BLaER1 (cell line): ENCODE measurements at regions not wholly inside any gene's neighbourhood (a gene's known extent, or its start where the extent isn't known, plus 50 kb on each side); places are given as distances from the start of the nearest gene placed in this dataset.
"Not testable (repeated sequence)": the region's sequence is repeated elsewhere in the genome, so short reads cannot be mapped to it uniquely, and the experiment has no call there.

Source experiments
- H3K27ac ChIP-seq: shearing (Covaris generic); formaldehyde crosslinking; 2 replicates; pipeline ENCODE4 v1.8.1; 2022
- H3K27me3 ChIP-seq: shearing (Covaris generic); formaldehyde crosslinking; 2 replicates; pipeline ENCODE4 v1.8.1; 2022
- H3K36me3 ChIP-seq: shearing (Covaris generic); formaldehyde crosslinking; 2 replicates; pipeline ENCODE4 v1.8.1; 2022
- H3K4me1 ChIP-seq: shearing (Covaris generic); formaldehyde crosslinking; 2 replicates; pipeline ENCODE4 v1.8.1; 2022
- H3K4me2 ChIP-seq: shearing (Covaris generic); formaldehyde crosslinking; 2 replicates; pipeline ENCODE4 v1.8.1; 2022
- H3K4me3 ChIP-seq: shearing (Covaris generic); formaldehyde crosslinking; 2 replicates; pipeline ENCODE4 v1.8.1; 2022
- H3K9ac ChIP-seq: shearing (Covaris generic); formaldehyde crosslinking; 2 replicates; pipeline ENCODE4 v1.8.1; 2022
- H3K9me3 ChIP-seq: shearing (Covaris generic); formaldehyde crosslinking; 2 replicates; pipeline ENCODE4 v1.8.1; 2022
- H4K20me1 ChIP-seq: shearing (Covaris generic); formaldehyde crosslinking; 2 replicates; pipeline ENCODE4 v1.8.1; 2022
- Cebpa-rat ChIP-seq: shearing (Covaris generic); IDR thresholded peaks from 2 replicates; pipeline ENCODE4 v1.8.1; 2022

DNA sequence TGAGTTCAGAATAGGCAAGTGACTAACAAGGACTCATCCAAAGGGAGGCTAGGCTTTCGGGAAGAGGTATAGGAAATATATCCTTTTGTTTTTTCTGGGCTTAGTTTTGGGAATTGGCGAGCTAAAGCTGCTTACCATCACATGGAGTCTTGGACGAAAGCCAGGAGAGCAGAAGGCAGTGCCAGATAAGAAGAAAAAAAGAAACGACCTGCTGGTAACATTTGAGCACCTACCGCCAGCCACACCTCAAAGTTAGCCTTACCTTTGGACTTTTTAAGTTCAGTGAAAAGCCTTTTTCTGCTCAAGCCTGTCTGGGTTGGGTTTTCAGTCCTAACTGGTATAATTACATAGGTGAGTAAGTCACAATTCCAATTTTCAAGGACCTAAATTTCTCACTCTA, 85.1 kb upstream of the LCORL start:
- H4K20me1 ChIP-seq = no peaks in the 10 kb centered on the region
- H3K4me1 ChIP-seq = no peaks in the 10 kb centered on the region
- H3K9me3 ChIP-seq = no peaks in the 10 kb centered on the region
- no peak for TF ChIP-seq Cebpa-rat
- no peak overlapping the region for H3K4me3 ChIP-seq
- H3K27me3 ChIP-seq = no peaks in the 10 kb centered on the region
- no peak overlapping the region for H3K9ac ChIP-seq
- no peak overlapping the region for H3K27ac ChIP-seq
- no peaks in the 10 kb centered on the region for H3K36me3 ChIP-seq
- H3K4me2 ChIP-seq = no peak overlapping the region

DNA sequence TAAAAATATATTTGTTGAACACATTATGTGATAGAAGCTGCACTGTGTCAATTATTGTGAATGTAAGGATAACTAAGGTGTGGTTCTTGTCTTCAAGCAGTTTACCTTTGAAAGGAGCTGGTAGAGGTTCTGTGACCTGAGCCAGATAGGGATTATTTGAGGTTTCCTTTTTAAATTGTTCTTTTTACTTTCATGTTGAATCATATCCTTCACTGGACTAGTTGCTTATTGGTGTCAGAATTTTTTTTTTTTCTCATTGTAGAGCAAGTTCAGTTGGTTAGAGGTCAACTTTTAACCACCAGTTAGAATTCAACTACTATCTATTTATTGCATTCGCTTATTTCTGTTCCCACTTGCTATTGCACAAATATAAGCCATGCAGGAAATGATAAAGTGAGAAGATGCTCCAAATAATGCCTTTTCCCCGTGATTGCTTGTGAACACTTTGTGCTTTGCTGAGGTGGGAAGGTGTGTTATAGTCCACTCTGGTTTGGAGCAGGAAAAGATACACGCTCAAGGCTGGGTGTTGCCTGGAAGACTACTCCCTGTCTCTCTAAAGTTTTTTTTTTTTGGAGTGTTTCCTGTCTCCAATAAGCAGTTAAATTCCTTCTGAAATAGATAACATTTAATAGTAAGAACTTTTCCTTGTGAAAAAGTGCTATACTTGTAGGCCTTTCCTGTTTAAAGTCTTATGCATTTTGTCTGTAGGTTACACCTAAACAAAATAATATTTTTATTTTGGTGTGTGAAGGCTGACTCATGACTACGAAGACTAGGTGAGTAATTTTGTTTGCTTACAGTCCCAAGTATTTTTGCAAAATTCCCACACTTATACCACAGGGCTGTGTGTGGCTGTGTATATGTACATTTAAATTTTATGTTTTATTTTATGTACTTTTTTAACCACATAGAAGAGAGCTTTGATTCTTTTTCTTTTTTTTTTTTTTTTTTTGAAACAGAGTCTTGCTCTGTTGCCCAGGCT, 83.8 kb upstream of the LCORL start:
- Histone ChIP-seq H3K4me2 (no peak overlapping the region), H3K9ac (no peak overlapping the region), H3K27me3 (no peaks in the 10 kb centered on the region), H3K36me3 (no peaks in the 10 kb centered on the region), H4K20me1 (no peaks in the 10 kb centered on the region), H3K4me3 (no peak overlapping the region), H3K27ac (no peak overlapping the region), H3K9me3 (no peaks in the 10 kb centered on the region), H3K4me1 (no peaks in the 10 kb centered on the region)
- no peak for TF ChIP-seq Cebpa-rat

- Histone ChIP-seq H4K20me1 (no peaks in the 10 kb centered on the region), H3K36me3 (no peaks in the 10 kb centered on the region), H3K9ac (no peak overlapping the region), H3K27me3 (no peaks in the 10 kb centered on the region), H3K4me3 (no peak overlapping the region), H3K4me1 (no peaks in the 10 kb centered on the region), H3K9me3 (no peaks in the 10 kb centered on the region), H3K27ac (no peak overlapping the region), H3K4me2 (no peak overlapping the region)
- TF ChIP-seq Cebpa-rat = no peak
These were observed 82.5 kb upstream of the LCORL start for GRCh38 chr4:18103876-18104605.

- Histone ChIP-seq H3K4me2 (no peak overlapping the region), H3K27me3 (no peaks in the 10 kb centered on the region), H3K9me3 (no peaks in the 10 kb centered on the region), H3K36me3 (no peaks in the 10 kb centered on the region), H3K4me1 (no peaks in the 10 kb centered on the region), H3K27ac (no peak overlapping the region), H4K20me1 (no peaks in the 10 kb centered on the region), H3K9ac (no peak overlapping the region), H3K4me3 (no peak overlapping the region)
- TF ChIP-seq Cebpa-rat = no peak
These were observed 79.1 kb upstream of the LCORL start for GRCh38 chr4:18100657-18101056.

DNA sequence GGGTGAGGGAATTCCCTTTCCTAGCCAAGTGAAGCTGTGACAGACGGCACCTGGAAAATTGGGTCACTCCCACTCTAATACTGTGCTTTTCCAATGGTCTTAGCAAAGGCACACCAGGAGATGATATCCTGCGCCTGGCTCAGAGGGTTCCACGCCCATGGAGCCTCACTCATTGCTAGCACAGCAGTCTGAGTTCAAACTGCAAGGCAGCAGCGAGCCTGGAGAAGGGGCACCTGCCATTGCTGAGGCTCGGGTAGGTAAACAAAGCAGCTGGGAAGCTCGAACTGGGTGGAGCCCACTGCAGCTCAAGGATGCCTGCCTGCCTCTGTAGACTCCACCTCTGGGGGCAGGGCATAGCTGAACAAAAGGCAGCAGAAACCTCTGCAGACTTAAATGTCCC, 68.9 kb upstream of the LCORL start:
- H3K4me3 ChIP-seq, H3K4me2 ChIP-seq, H3K27me3 ChIP-seq, H3K27ac ChIP-seq, H3K9ac ChIP-seq, H3K36me3 ChIP-seq, H3K4me1 ChIP-seq, H4K20me1 ChIP-seq, H3K9me3 ChIP-seq: not testable (repeated sequence)

DNA sequence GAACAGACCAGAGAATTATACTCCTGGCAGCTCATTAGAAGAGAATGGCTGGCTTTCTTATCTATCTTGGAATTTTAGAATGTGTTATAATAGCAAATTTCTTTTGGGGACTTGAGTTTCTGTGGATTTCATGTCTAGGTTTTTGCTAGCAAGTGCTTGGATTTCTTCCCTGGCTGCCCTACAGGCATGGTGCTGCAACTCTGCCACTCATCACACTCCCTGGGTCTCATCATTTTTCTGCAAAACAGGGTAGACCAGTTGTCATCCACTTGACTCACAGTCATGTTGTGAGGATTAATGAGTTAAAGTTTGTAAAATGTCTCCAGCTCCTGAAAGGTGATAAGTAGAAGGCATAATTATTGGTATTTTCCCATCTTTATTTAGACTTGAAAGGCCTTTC, 60.7 kb upstream of the LCORL start:
- Histone ChIP-seq H3K36me3 (no peaks in the 10 kb centered on the region), H4K20me1 (no peaks in the 10 kb centered on the region), H3K27ac (no peak overlapping the region), H3K9me3 (peaks cover 5% of the 10 kb centered on the region; the same call in 1 of the 2 replicates), H3K27me3 (no peaks in the 10 kb centered on the region), H3K9ac (no peak overlapping the region), H3K4me3 (no peak overlapping the region), H3K4me2 (no peak overlapping the region), H3K4me1 (peaks cover 8% of the 10 kb centered on the region)
- TF ChIP-seq Cebpa-rat = no peak

GRCh38 chr4:18081708-18082107, 60.2 kb upstream of the LCORL start:
- no peak overlapping the region for H3K4me2 ChIP-seq
- no peak for TF ChIP-seq Cebpa-rat
- H3K36me3 ChIP-seq = no peaks in the 10 kb centered on the region
- no peaks in the 10 kb centered on the region for H4K20me1 ChIP-seq
- H3K27ac ChIP-seq = no peak overlapping the region
- H3K9ac ChIP-seq = no peak overlapping the region
- H3K27me3 ChIP-seq = no peaks in the 10 kb centered on the region
- H3K9me3 ChIP-seq = no peaks in the 10 kb centered on the region
- peaks cover 8% of the 10 kb centered on the region for H3K4me1 ChIP-seq
- no peak overlapping the region for H3K4me3 ChIP-seq

- no peak overlapping the region for H3K27ac ChIP-seq
- H3K9ac ChIP-seq = no peak overlapping the region
- H3K9me3 ChIP-seq = peaks cover 5% of the 10 kb centered on the region
- peaks cover 13% of the 10 kb centered on the region for H3K4me1 ChIP-seq
- peak overlapping the region; percentile 19 for H3K4me2 ChIP-seq
- H4K20me1 ChIP-seq = no peaks in the 10 kb centered on the region
- no peaks in the 10 kb centered on the region for H3K36me3 ChIP-seq
- TF ChIP-seq Cebpa-rat = no peak
- H3K27me3 ChIP-seq = no peaks in the 10 kb centered on the region
- no peak overlapping the region for H3K4me3 ChIP-seq
These were observed 56.3 kb upstream of the LCORL start for GRCh38 chr4:18077808-18078207.

DNA sequence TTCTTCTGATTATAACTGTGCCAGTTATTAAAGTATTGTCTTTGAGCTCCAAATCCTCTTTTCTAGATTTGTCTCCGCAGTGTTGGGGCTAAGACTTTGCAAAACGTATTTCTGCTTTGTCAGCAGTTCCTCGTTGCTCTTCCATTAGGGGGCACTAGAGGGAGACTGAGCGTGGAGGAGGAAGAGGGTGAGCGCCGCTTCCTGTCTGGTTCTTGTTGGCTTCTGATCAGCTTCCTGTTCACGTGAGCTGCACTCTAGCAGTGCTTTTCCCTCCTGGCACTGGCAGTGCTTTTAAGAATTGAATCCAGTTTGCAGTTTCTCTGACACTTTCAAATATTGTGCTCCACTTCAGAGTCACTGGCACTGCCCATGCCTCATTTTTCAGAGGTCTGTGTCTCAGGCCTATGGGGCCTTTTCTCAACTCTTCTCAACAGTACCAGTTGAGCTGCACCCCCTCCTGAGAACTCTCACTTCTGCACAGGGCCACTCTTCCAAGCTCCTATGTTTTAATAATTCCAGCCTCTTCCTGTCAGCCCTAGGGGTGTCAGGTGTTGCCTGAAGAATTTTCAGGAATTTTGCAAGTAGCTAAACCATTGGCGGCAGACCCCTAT, 54.4 kb upstream of the LCORL start:
- Histone ChIP-seq H3K4me2 (no peak overlapping the region; the same call in 1 of the 2 replicates), H3K36me3 (no peaks in the 10 kb centered on the region), H3K4me3 (no peak overlapping the region), H3K9ac (no peak overlapping the region), H3K27ac (no peak overlapping the region), H3K4me1 (peaks cover 13% of the 10 kb centered on the region), H3K9me3 (peaks cover 5% of the 10 kb centered on the region), H3K27me3 (no peaks in the 10 kb centered on the region), H4K20me1 (no peaks in the 10 kb centered on the region)
- TF ChIP-seq Cebpa-rat = no peak

GRCh38 chr4:18071894-18072293, 50.3 kb upstream of the LCORL start:
- no peak overlapping the region for H3K4me2 ChIP-seq
- no peak overlapping the region for H3K9ac ChIP-seq
- H3K9me3 ChIP-seq = peaks cover 5% of the 10 kb centered on the region
- H3K27me3 ChIP-seq = no peaks in the 10 kb centered on the region
- TF ChIP-seq Cebpa-rat = no peak
- peaks cover 6% of the 10 kb centered on the region; the same call in 1 of the 2 replicates for H3K4me1 ChIP-seq
- no peaks in the 10 kb centered on the region for H3K36me3 ChIP-seq
- no peak overlapping the region for H3K27ac ChIP-seq
- no peak overlapping the region for H3K4me3 ChIP-seq
- H4K20me1 ChIP-seq = no peaks in the 10 kb centered on the region
